SU-DHL-6 (cell line): ENCODE measurements at regions not wholly inside any gene's neighbourhood (a gene's known extent, or its start where the extent isn't known, plus 50 kb on each side); places are given as distances from the start of the nearest gene placed in this dataset.

ENCODE experiments used
- EZH2phosphoT487 ChIP-seq: fragments of 200-600 bp; sonication (generic), shearing (Covaris generic); conservative IDR thresholded peaks from 2 replicates; pipeline ENCODE4 v1.6.1; 2018; ENCODE audit warnings: mild to moderate bottlenecking, antibody characterized with exemption, low read length, moderate library complexity, mixed read lengths
- TF ChIP-seq, protein P1 (sequence below): fragments of 200-600 bp; sonication (generic); IDR thresholded peaks from one replicate; pipeline ENCODE4 v1.5.1; 2017; ENCODE audit warnings: antibody characterized with exemption, mild to moderate bottlenecking, low read length, moderate library complexity; ENCODE audit not compliant: insufficient read depth, poor library complexity, severe bottlenecking

DNA sequence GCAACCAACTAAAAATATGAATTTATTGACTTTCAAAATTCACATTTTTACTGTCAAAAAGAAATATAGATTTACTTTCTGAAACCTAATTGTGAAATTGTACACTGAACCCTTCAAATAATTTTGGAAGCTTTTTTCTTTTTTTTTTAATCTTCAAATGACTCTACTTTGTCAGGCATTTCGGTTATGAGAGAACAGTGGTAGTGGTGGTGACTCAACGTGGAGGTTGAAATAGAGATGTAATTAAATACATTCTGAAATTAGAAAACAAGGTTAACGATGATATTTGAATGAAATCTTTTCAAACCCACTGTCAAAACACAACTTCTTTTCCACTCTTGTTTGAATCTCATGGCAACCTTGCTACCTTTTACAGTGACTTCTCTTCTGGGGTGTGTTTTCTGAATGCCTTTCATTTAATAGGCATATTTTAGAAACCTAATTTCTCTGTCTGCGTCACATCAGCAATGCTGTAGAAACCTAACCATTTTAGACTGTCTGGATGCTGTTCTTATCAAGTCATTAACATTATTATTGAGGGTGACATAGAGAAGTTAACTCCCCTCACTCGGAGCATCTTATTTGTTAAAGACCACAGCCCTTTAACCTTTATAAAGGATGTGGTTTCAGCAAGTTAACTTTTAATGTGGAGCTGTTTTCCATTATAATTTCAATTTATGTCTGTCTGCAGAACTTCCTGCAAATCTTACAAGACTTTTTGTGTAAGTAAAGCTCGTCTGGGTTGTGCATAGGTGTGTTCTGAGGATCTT, 136.8 kb downstream of the PCDH7 start:
- TF ChIP-seq, protein P1, sequence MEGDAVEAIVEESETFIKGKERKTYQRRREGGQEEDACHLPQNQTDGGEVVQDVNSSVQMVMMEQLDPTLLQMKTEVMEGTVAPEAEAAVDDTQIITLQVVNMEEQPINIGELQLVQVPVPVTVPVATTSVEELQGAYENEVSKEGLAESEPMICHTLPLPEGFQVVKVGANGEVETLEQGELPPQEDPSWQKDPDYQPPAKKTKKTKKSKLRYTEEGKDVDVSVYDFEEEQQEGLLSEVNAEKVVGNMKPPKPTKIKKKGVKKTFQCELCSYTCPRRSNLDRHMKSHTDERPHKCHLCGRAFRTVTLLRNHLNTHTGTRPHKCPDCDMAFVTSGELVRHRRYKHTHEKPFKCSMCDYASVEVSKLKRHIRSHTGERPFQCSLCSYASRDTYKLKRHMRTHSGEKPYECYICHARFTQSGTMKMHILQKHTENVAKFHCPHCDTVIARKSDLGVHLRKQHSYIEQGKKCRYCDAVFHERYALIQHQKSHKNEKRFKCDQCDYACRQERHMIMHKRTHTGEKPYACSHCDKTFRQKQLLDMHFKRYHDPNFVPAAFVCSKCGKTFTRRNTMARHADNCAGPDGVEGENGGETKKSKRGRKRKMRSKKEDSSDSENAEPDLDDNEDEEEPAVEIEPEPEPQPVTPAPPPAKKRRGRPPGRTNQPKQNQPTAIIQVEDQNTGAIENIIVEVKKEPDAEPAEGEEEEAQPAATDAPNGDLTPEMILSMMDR = no peak
- TF ChIP-seq EZH2phosphoT487 = no peak
